ENCODE measurements at regions not wholly inside any gene's neighbourhood (a gene's known extent, or its start where the extent isn't known, plus 50 kb on each side); places are given as distances from the start of the nearest gene placed in this dataset.

GRCh38 chr5:133715616-133716015, 103.3 kb upstream of the FSTL4 start:
- DNase-seq (ENCODE audit: low spot score): no peak

- no peak for DNase-seq (ENCODE audit: low spot score)
These were observed 102.9 kb upstream of the FSTL4 start for GRCh38 chr5:133715216-133715615.

- no peak for DNase-seq (ENCODE audit: low spot score)
These were observed 102.0 kb upstream of the FSTL4 start for GRCh38 chr5:133714161-133714915.

DNA sequence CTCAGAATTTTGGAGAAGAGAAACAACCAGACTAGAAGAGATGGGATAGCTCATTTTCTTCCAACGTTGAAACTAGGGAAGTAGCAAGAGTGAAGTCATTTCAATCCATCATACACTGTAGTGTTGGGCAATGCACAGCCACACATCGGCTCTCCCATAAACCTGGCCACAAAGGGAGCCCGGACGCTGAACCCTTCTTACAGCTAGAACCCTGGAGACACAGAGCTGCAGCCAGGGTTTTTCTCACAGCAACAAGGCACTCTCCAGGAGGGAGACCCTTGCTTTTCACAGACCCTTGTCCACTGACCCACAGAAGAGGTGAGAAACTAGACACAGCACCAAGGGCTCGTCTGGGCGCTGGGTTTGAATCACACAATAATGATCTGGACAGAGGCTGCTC, 101.4 kb upstream of the FSTL4 start:
- peak; percentile 62 for DNase-seq (ENCODE audit: low spot score)

DNA sequence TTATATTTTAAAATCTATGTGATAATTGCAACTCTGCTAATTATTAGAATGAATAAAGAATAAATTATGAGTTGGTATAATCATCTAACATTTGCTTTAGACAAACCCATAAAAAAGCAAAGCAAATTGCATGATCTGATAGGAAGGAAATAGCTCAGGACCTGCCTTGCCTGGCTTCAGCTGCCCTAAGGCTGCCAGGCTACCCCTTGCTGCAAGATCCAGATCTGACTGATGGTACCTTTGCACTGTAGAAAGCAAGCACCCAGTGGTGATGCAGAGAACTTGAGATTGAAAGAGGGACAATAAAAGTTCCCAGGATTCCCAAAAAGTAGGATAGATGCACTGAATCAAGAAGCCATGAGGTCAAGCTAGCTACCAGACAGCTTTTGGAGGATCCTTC, 100.9 kb upstream of the FSTL4 start:
- no peak for DNase-seq (ENCODE audit: low spot score)

GRCh38 chr5:133712562-133712961, 100.2 kb upstream of the FSTL4 start:
- DNase-seq (ENCODE audit: low spot score): no peak

DNA sequence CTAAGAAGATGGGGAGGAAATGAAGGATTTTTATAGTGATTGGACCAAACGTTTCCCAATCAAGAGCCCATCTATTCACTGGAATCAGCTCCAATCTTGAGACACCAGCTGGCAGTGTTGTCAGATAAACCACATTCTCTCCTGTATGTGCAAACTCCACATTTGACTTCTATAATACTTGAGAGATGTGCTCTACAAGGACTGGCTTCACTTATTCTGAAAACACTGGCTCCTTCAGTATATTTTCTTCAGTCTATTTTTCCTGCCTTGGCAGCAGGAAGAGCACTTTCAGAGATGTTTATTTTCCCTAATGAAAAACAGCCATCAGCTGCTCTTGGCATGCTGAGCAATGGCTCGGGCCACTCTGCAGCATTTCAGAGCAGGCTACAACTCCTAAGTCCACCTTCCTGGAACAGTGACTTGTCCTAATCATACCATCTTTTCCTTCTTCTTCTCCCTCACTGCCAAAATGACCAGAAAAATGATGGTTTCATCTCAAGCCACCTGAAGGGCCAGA, 96.9 kb upstream of the FSTL4 start:
- DNase-seq (ENCODE audit: low spot score): no peak

DNA sequence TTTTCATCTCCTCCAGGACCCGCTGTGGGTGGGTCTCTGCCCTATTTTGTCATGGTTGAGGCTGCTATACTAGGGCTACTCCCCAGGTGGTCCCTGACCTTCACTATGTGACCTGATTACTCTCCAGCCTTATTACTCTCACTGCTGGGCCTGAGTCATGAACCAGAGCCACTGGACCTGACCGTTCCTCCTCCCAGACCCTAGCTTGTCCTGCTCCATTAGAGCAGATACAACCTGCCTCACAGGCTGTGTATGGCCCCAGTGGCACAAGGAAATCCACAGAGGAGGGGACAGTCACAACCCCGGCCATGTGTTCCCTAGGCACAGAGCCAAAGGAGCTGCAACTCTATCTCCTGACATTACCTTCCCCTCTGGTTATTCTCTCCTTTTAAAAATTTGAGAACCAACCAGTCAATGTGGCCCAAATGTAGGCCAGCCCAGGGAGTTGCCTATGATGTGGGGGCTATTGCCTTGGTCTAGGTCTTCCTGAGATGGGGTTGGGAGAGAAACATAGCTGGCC, 96.0 kb upstream of the FSTL4 start:
- no peak for DNase-seq (ENCODE audit: low spot score)

- DNase-seq (ENCODE audit: low spot score): no peak
These were observed 95.3 kb upstream of the FSTL4 start for GRCh38 chr5:133707629-133708028.

- DNase-seq (ENCODE audit: low spot score): no peak
These were observed 94.4 kb upstream of the FSTL4 start for GRCh38 chr5:133706506-133707430.

- DNase-seq (ENCODE audit: low spot score): no peak
These were observed 93.0 kb upstream of the FSTL4 start for GRCh38 chr5:133705331-133705730.

DNA sequence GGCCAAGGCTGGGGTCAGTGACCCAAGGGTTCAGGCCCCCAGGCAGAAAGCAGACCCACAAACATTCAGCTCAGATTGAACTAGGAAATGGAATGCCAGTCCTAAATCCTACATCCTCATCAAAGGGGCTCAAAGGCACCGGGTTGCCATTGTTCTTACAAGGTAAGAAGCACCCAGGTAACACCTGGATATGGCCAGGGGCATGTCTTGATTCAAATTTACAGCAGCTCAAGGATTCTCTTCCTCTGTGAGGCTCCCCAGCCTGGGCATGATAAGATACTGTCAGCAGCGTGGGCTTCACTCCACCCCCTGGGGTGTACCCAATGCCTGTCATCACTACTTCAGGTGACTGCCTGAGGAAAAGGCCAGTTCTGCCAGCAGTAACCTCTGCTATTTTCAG, 92.1 kb upstream of the FSTL4 start:
- peak; percentile 74 for DNase-seq (ENCODE audit: low spot score)

DNA sequence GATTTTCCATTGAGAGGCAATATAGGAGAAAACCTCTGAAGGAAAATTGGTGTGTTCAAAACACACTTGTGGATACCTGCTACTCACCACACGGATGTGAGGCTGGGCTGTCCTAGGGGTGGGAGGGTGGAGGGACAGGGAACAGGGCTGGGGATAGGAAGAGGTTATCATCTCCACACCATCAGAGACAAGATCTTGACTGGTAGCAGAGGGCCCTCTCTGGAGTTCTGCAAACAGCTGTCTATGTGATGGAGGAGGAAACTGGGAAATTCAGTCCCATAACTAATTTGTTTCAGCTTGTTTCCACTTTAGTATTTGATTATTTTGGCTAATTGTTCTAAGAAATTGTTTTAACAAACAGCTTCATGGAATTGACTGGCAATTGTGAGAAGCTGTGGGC, 91.6 kb upstream of the FSTL4 start:
- DNase-seq (ENCODE audit: low spot score): no peak

- peak; percentile 79 for DNase-seq (ENCODE audit: low spot score)
These were observed 90.7 kb upstream of the FSTL4 start for GRCh38 chr5:133702791-133703770.

- no peak for DNase-seq (ENCODE audit: low spot score)
These were observed 89.5 kb upstream of the FSTL4 start for GRCh38 chr5:133701871-133702270.

- peak; percentile 79 for DNase-seq (ENCODE audit: low spot score)
These were observed 87.9 kb upstream of the FSTL4 start for GRCh38 chr5:133700251-133700650.

GRCh38 chr5:133698646-133699526, 86.5 kb upstream of the FSTL4 start:
- DNase-seq (ENCODE audit: low spot score): peak; percentile 68

- DNase-seq (ENCODE audit: low spot score): peak; percentile 77
These were observed 85.9 kb upstream of the FSTL4 start for GRCh38 chr5:133698259-133698554.

- no peak for DNase-seq (ENCODE audit: low spot score)
These were observed 85.4 kb upstream of the FSTL4 start for GRCh38 chr5:133697536-133698258.

Measured in mesenteric fat pad (tissue), 1 donor.